ENCODE measurements at regions not wholly inside any gene's neighbourhood (a gene's known extent, or its start where the extent isn't known, plus 50 kb on each side); places are given as distances from the start of the nearest gene placed in this dataset.

DNA sequence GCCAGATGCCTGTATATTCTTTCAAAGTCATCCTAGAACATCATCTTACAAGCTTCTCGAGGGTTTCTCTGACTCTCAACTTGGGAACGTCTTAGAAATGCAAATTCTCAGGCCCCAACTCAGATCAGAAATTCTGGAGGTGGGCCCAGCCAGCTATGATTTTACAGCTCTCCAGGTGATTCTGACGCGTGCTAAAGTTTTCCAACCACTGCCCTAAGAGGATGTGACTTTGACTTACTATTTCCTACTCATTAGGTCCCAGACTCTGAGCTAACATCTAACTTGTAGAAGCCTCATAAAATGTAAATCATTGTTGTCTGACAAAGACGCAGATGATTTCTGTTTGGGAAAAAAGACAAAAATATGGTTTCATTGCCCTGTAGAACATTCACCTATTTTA lies 61.1 kb downstream of the IRAG1 start:
- TF ChIP-seq, protein P1, sequence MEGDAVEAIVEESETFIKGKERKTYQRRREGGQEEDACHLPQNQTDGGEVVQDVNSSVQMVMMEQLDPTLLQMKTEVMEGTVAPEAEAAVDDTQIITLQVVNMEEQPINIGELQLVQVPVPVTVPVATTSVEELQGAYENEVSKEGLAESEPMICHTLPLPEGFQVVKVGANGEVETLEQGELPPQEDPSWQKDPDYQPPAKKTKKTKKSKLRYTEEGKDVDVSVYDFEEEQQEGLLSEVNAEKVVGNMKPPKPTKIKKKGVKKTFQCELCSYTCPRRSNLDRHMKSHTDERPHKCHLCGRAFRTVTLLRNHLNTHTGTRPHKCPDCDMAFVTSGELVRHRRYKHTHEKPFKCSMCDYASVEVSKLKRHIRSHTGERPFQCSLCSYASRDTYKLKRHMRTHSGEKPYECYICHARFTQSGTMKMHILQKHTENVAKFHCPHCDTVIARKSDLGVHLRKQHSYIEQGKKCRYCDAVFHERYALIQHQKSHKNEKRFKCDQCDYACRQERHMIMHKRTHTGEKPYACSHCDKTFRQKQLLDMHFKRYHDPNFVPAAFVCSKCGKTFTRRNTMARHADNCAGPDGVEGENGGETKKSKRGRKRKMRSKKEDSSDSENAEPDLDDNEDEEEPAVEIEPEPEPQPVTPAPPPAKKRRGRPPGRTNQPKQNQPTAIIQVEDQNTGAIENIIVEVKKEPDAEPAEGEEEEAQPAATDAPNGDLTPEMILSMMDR (IDR thresholded peaks at IDR 0.05 in 4 of 5, conservative IDR thresholded peaks at IDR 0.05 in 1 of 5): no peak
- no peak for TF ChIP-seq POLR2A (IDR thresholded peaks at IDR 0.05)
- intact Hi-C loops (cut with DNase I; ENCODE audit: low total_unique reads): no loop called here
- ATAC-seq (no peak), DNase-seq (no peak)
- in situ Hi-C loops (cut with MboI; ENCODE audit: low sequenced_read_pairs in 4 of 4): no loop called here
- Histone ChIP-seq H3K36me3 (no peaks in the 10 kb centered on the region), H3K27ac (no peak overlapping the region), H3K4me1 (no peaks in the 10 kb centered on the region), H3K4me3 (no peak overlapping the region), H3K27me3 (no peaks in the 10 kb centered on the region), H3K9me3 (no peaks in the 10 kb centered on the region)

DNA sequence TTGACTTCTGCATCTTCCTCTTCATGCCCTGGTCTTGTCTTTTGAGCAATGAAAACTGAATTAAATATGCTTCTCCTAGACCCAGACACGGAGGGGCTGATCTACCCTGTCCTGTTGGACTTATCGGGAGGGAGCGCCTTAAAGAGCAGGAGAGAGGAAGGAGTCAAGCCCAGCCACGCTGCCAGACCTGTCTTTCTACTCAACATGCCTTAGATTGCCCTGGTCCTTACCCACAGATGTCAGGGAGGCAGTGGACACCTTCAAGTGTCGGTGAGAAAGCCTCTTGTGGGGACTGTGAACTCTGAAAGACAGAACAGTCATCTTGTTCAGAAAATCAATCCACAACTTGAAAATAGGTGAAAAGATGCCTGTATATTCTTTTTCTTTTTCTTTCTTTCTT lies 61.8 kb downstream of the IRAG1 start:
- no peak for ATAC-seq
- TF ChIP-seq POLR2A (IDR thresholded peaks at IDR 0.05): no peak
- TF ChIP-seq, protein P1 (IDR thresholded peaks at IDR 0.05 in 4 of 5, conservative IDR thresholded peaks at IDR 0.05 in 1 of 5): no peak
- intact Hi-C loops (cut with DNase I; ENCODE audit: low total_unique reads): no loop called here

DNA sequence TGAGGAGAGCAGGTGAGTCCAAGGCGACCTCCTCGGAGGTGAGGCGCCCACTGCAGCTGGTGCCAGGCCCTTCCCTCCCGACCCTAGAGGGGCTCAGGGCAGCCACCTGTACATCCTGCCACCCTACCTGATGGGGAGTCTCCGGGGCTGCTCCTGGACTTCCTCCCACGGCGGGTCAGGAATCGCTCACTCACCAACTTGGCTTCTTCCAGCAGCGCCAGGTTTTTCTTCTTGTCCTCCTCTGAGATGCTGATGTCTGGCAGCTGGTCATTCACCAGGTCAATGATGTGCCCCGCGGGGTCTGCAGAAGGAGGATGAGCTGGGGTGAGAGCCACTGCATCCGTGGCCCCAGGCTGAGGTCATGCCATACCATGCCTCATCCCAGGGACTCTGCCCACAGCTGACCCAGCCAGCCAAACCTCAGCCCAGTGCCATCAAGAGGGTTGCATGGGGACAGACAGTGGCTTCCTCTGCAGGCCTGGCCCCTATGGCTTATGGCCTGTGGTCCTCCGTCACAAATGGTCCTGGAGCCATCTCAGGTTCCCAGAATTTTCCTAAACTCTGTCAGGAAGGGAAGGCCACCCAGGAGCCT lies 61.0 kb upstream of the LYVE1 start:
- TF ChIP-seq, protein P1 (IDR thresholded peaks at IDR 0.05 in 4 of 5, conservative IDR thresholded peaks at IDR 0.05 in 1 of 5): no peak
- no peak for TF ChIP-seq POLR2A (IDR thresholded peaks at IDR 0.05)
- Histone ChIP-seq H3K36me3 (no peaks in the 10 kb centered on the region), H3K9me3 (no peaks in the 10 kb centered on the region), H3K27me3 (no peaks in the 10 kb centered on the region), H3K27ac (no peak overlapping the region), H3K4me1 (peaks cover 13 to 15% of the 10 kb centered on the region in 2 donors), H3K4me3 (no peak overlapping the region)
- DNase-seq (no peak), ATAC-seq (no peak)
- in situ Hi-C loops (cut with MboI; ENCODE audit: low sequenced_read_pairs in 4 of 4) (no loop called here), intact Hi-C loops (cut with DNase I; ENCODE audit: low total_unique reads) (no loop called here)

More for the DNA sequence above, 61.8 kb downstream of the IRAG1 start:
- H3K27ac ChIP-seq: no peak overlapping the region
- no peaks in the 10 kb centered on the region for H3K4me1 ChIP-seq
- H3K9me3 ChIP-seq: no peaks in the 10 kb centered on the region
- DNase-seq: no peak
- no peaks in the 10 kb centered on the region for H3K36me3 ChIP-seq
- H3K4me3 ChIP-seq: no peak overlapping the region
- in situ Hi-C loops (cut with MboI; ENCODE audit: low sequenced_read_pairs in 4 of 4): no loop called here
- H3K27me3 ChIP-seq: no peaks in the 10 kb centered on the region

DNA sequence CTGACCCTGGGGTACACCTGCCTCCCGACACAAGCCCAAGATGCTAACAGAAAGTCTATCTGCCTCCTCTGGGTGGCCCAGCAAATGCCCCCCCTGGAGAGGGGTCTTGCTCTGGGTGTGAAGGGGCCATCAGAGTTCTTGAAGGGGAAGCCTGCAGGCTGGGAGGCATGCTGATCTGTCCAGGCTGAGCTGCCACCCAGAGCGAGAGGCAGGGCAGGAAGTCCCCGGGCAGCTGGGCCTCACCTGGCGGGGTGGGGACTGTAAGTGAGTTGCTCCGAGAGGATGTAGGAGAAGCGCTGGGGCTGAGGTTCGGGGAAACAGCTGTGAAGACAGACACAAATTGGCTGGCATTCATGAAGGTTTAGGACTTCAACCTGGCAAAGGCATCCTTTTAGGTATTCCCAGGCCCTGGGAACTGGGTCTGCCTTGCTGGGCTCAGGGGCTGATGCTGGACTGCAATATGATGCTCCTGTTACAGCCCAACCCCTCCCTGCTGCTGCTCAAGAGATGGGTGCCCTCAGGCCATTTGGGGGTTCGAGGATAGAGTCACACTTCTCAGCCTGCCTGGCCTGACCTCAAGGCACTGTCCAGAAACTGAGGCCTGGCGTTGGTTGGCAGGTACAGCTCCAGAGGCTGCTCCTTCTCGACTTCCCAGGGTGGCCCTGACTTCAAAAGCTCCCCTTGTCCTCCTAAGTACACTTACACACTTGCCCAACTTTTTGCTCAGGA lies 60.2 kb upstream of the LYVE1 start:
- H3K27ac ChIP-seq: no peak overlapping the region
- intact Hi-C loops (cut with DNase I; ENCODE audit: low total_unique reads): no loop called here

More for the DNA sequence above, 60.2 kb upstream of the LYVE1 start:
- DNase-seq (no peak), ATAC-seq (no peak)
- Histone ChIP-seq H3K27me3 (no peaks in the 10 kb centered on the region), H3K9me3 (no peaks in the 10 kb centered on the region), H3K4me1 (peaks cover 13 to 20% of the 10 kb centered on the region in 2 donors), H3K4me3 (no peak overlapping the region), H3K36me3 (no peaks in the 10 kb centered on the region)
- no peak for TF ChIP-seq POLR2A (IDR thresholded peaks at IDR 0.05)
- TF ChIP-seq, protein P1 (IDR thresholded peaks at IDR 0.05 in 4 of 5, conservative IDR thresholded peaks at IDR 0.05 in 1 of 5): no peak
- in situ Hi-C loops (cut with MboI; ENCODE audit: low sequenced_read_pairs in 4 of 4): no loop called here

Measured in gastrocnemius medialis (tissue), 4 donors.